T-helper 1 cell treated with Interleukin-12 subunit alpha and Interleukin-12 subunit beta and Interleukin-4 antibody, amounts not matched to agents 30 μg/mL and 1 μg/mL, for 36 hours (primary cell): ENCODE measurements at regions not wholly inside any gene's neighbourhood (a gene's known extent, or its start where the extent isn't known, plus 50 kb on each side); places are given as distances from the start of the nearest gene placed in this dataset.

Source experiments
- H3K27ac Mint-ChIP-seq: one replicate; pipeline ENCODE4 v1.8.0; 2021; ENCODE audit warnings: mild to moderate bottlenecking, mixed read lengths
- H3K27me3 Mint-ChIP-seq: one replicate; pipeline ENCODE4 v1.8.0; 2021; ENCODE audit warnings: low read depth, mixed read lengths
- H3K36me3 Mint-ChIP-seq: one replicate; pipeline ENCODE4 v1.8.0; 2021; ENCODE audit warnings: low read depth, mixed read lengths
- H3K4me1 Mint-ChIP-seq: one replicate; pipeline ENCODE4 v1.8.0; 2021; ENCODE audit warnings: low read depth, mixed read lengths
- H3K4me3 Mint-ChIP-seq: one replicate; pipeline ENCODE4 v1.8.0; 2021; ENCODE audit warnings: mild to moderate bottlenecking, moderate library complexity, mixed read lengths
- H3K9me3 Mint-ChIP-seq: one replicate; pipeline ENCODE4 v1.8.0; 2021; ENCODE audit warnings: mixed read lengths

GRCh38 chr4:188197566-188197965 is 58.3 kb downstream of the TRIML1 start:
- Mint-ChIP-seq H3K4me3 (no peak overlapping the region), H3K9me3 (peaks cover 29% of the 10 kb centered on the region), H3K27me3 (no peaks in the 10 kb centered on the region), H3K4me1 (no peaks in the 10 kb centered on the region), H3K36me3 (no peaks in the 10 kb centered on the region), H3K27ac (no peak overlapping the region)

DNA sequence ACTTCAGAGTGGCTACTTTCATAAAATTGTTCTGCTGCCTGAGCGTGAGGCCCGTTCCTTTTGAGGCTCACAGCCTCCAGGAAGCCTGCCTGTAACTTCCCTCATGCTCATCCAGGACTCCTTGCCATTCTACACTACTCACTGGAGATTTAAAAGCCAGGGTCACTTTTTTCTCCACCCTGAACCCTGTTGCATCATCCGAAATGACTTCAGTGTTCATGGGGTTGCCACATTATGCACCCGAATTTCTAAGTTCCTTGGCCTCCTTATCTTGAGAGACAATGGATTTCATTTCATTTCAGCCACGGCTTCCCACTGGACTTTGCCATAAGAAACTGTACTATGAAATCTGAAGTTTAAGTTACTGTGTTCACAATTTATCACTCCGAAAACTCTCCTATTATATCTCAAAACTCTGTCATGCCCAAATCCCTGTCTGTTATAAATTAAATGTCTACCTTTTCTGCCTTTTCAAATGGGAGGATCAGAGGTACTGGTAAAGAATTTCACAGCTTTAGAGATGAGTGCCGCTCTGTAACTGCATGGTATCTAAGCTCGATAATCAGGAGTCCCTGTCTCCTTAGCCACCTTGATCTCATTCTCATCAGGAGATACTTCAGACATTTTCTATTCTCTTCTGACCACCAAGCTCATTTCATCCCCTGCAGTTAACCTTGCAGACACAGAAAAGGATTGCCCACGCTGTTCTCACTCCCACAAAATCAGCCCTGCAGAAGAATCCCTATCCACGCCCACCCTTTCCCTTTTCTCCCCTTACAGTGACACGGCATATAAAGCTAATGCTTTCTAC is 59.9 kb downstream of the TRIML1 start:
- Mint-ChIP-seq H3K27me3 (no peaks in the 10 kb centered on the region), H3K27ac (no peak overlapping the region), H3K4me3 (no peak overlapping the region), H3K4me1 (no peaks in the 10 kb centered on the region), H3K9me3 (peaks cover 30% of the 10 kb centered on the region), H3K36me3 (no peaks in the 10 kb centered on the region)

DNA sequence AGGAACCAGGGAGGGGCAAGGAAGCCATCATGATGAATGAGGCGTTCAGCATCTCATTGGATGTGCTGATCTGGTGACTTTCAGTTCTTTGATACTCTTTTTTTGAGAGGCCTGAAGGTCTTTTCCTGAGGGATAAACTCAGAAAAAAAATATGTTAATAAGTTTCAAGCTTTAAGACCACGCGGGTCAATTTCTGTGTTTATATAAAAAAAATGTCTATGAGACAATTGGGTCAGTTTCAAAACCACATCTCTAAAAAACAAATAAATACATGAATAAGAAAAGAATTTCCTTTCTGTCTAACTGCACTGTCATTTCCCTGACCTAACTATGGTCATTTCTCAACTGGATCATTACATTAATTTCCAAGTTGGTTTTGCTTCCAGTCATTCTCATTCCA is 62.6 kb downstream of the TRIML1 start:
- Mint-ChIP-seq H3K36me3 (no peaks in the 10 kb centered on the region), H3K9me3 (peaks cover 28% of the 10 kb centered on the region), H3K4me3 (no peak overlapping the region), H3K27me3 (no peaks in the 10 kb centered on the region), H3K4me1 (no peaks in the 10 kb centered on the region), H3K27ac (no peak overlapping the region)

- no peaks in the 10 kb centered on the region for H3K36me3 Mint-ChIP-seq
- no peak overlapping the region for H3K27ac Mint-ChIP-seq
- no peak overlapping the region for H3K4me3 Mint-ChIP-seq
Observed at GRCh38 chr4:188206783-188207182, 67.5 kb downstream of the TRIML1 start.

DNA sequence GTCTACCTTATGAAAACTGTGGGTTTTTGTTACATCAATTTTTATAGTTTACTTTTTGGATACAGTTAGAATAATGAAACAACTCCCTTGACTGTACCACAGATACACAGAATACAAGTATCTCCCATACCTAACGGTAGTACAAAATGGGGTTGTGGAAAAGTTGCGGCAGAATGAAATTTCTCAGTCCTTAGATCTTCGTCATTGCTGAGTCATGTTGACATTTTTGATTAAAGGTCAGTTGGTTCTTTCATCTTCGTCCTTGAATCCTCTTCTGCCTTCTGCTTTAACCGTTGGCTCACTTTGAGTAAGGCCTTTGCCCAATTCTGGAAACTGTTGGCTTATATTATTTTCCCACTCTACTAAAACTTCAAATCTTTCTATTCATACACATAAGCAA is 75.6 kb downstream of the TRIML1 start:
- Mint-ChIP-seq H3K27me3 (no peaks in the 10 kb centered on the region), H3K4me1 (no peaks in the 10 kb centered on the region), H3K4me3 (no peak overlapping the region), H3K36me3 (no peaks in the 10 kb centered on the region), H3K9me3 (peaks cover 24% of the 10 kb centered on the region), H3K27ac (no peak overlapping the region)

More at GRCh38 chr4:188206783-188207182, 67.5 kb downstream of the TRIML1 start:
- Mint-ChIP-seq H3K4me1 (no peaks in the 10 kb centered on the region), H3K9me3 (peaks cover 30% of the 10 kb centered on the region), H3K27me3 (no peaks in the 10 kb centered on the region)

- no peak overlapping the region for H3K27ac Mint-ChIP-seq
- peaks cover 16% of the 10 kb centered on the region for H3K9me3 Mint-ChIP-seq
- no peaks in the 10 kb centered on the region for H3K4me1 Mint-ChIP-seq
Observed at GRCh38 chr4:188218392-188218791, 79.2 kb downstream of the TRIML1 start.

DNA sequence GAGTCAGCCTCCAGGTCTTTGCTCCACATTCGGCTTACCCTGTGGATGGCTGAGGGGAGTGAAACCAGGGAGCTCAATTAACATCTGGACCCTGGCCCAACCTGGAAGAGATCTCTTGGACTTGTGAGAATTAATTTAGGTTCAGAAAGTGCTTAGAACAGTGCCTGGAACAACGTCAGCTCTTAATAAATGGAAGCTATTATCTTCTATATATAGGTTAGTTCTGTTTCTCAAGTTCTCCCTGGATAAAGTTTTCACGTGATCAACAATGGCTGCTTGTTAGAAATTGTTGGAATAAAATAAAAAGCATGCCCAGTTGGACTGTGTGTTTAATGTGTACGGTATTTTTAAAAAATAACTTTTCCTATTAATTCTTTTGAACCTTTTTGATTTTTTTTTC is 80.8 kb downstream of the TRIML1 start:
- no peak overlapping the region for H3K4me3 Mint-ChIP-seq
- peaks cover 8% of the 10 kb centered on the region for H3K9me3 Mint-ChIP-seq
- H3K27me3 Mint-ChIP-seq = no peaks in the 10 kb centered on the region
- no peak overlapping the region for H3K27ac Mint-ChIP-seq
- H3K36me3 Mint-ChIP-seq = no peaks in the 10 kb centered on the region
- no peaks in the 10 kb centered on the region for H3K4me1 Mint-ChIP-seq

More at GRCh38 chr4:188218392-188218791, 79.2 kb downstream of the TRIML1 start:
- H3K4me3 Mint-ChIP-seq = no peak overlapping the region
- H3K27me3 Mint-ChIP-seq = no peaks in the 10 kb centered on the region
- H3K36me3 Mint-ChIP-seq = no peaks in the 10 kb centered on the region

GRCh38 chr4:188221090-188221489 is 81.8 kb downstream of the TRIML1 start:
- no peaks in the 10 kb centered on the region for H3K27me3 Mint-ChIP-seq
- no peaks in the 10 kb centered on the region for H3K36me3 Mint-ChIP-seq
- H3K27ac Mint-ChIP-seq = no peak overlapping the region
- H3K9me3 Mint-ChIP-seq = peaks cover 10% of the 10 kb centered on the region
- no peaks in the 10 kb centered on the region for H3K4me1 Mint-ChIP-seq
- no peak overlapping the region for H3K4me3 Mint-ChIP-seq

DNA sequence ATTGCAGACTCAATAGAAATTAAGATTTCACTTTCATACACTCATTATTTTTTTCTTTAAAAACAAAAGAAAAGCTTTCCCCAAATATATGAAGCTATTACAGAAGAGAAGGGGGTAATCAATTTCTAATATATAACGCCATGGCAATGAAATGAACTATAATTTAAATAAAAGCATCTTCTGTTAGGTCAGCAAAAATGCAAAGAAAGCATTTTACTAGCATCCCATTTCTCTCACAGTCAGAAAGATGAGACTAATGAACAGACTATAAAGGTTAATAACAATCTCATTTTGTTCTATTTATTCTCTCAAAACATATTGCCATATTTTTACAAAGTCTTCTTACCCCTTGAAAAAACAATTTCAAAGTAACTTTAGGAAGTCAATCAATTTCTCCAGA is 89.0 kb downstream of the TRIML1 start:
- Mint-ChIP-seq H3K4me3 (no peak overlapping the region), H3K27me3 (no peaks in the 10 kb centered on the region), H3K4me1 (no peaks in the 10 kb centered on the region), H3K9me3 (peaks cover 14% of the 10 kb centered on the region), H3K27ac (no peak overlapping the region), H3K36me3 (no peaks in the 10 kb centered on the region)

DNA sequence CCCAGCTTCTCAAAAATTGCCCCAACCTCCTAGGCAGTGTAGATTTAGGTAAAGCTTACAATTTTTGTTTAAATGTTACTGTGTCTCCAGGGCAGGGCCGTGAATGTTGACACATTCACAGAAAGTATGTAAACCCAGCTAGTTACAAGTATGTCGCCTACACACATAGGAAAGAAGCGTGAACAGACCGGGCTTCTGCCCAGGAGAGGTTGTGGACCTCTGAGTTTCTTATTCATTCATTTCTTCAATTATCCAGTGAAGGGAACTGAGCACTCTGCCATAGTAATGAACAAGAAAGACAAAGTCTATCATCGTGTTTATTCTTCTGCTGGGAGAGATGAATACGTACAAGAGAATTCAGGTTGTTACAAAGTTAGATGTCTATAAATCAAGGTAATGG is 93.2 kb downstream of the TRIML1 start:
- Mint-ChIP-seq H3K9me3 (peaks cover 8% of the 10 kb centered on the region), H3K27ac (no peak overlapping the region), H3K36me3 (no peaks in the 10 kb centered on the region), H3K4me3 (no peak overlapping the region), H3K27me3 (no peaks in the 10 kb centered on the region), H3K4me1 (no peaks in the 10 kb centered on the region)

DNA sequence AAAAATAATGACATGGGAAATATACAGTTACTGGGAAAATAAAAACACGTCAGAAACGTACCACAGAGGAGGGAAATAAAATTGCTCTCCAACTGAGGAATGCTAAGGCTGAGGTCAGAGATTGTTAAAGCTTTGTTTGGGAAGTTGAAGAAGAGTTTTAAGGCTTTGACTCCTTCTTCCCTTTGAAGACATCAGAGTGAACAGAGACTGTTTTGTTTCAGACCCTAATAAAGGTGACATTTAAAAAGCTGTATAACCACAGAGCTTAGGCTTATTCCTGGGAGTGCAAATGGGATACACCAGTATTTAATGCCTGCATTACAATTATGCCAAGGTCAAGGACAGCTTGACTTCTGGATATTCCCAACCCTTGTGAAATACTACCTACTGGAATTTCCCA is 102.8 kb downstream of the TRIML1 start:
- Mint-ChIP-seq H3K9me3 (peaks cover 6% of the 10 kb centered on the region), H3K36me3 (no peaks in the 10 kb centered on the region), H3K27me3 (no peaks in the 10 kb centered on the region), H3K4me3 (no peak overlapping the region), H3K4me1 (no peaks in the 10 kb centered on the region), H3K27ac (no peak overlapping the region)

DNA sequence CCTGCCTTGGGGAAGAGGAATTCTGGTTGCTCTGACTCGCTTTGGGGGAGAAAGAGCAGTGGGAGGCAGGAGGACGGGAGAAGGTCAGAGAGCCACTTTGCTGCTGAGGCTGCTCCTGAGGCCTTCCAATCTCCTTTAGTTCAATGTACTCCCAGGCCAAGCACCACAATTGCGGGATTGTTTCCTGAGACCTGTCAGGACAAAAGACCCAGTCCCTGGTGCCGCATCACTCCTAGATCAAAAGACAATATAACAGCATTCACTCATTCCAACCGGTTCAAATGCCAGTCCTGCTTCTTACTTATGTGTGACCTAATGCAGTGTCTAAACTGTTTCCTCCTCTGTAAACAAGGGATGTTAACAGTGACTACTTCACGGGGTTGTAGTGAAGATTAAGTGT is 106.4 kb downstream of the TRIML1 start:
- no peak overlapping the region for H3K4me3 Mint-ChIP-seq
- no peaks in the 10 kb centered on the region for H3K27me3 Mint-ChIP-seq
- peaks cover 3% of the 10 kb centered on the region for H3K9me3 Mint-ChIP-seq
- H3K4me1 Mint-ChIP-seq = no peaks in the 10 kb centered on the region
- no peak overlapping the region for H3K27ac Mint-ChIP-seq
- H3K36me3 Mint-ChIP-seq = no peaks in the 10 kb centered on the region

DNA sequence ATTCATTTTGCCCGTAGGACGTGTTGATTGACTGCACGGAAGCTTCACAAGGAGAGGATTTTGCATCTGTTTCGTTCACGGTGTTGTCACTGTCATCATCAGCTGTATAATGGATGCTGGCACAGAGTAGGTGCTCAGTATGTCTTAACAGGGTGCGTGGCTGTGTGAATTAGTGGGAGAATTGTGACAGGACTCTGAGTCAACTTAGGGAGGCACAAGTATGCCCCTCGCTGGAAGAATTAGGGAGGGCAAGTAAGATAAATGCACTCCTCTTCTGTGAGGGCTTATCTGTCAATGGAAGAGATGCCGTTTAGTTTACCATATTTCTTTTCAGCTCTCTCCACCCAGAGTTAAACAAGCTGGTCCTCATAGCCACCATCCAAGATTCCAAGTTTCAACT is 107.2 kb downstream of the TRIML1 start:
- no peaks in the 10 kb centered on the region for H3K36me3 Mint-ChIP-seq
- H3K27ac Mint-ChIP-seq = no peak overlapping the region
- no peaks in the 10 kb centered on the region for H3K27me3 Mint-ChIP-seq
- H3K4me3 Mint-ChIP-seq = no peak overlapping the region
- H3K9me3 Mint-ChIP-seq = peaks cover 6% of the 10 kb centered on the region
- H3K4me1 Mint-ChIP-seq = no peaks in the 10 kb centered on the region

DNA sequence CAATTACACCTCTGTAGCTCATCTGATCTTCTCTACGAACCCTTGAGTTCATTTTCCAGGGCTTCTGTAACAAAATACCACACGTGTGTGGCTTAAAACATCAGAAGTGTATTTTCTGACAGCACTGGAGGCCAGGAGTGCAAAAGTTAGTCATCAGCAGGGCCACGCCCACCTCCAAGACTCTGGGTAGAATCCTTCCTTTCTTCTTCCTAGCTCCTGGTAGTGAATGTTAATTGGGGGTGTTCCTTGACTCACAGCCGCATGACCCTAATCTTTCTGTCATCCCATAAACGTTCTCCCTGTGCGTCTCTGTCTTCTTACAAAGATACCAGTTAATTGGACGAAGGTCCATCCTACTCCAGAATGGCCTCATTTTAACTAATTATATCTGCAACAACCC is 115.0 kb downstream of the TRIML1 start:
- Mint-ChIP-seq H3K9me3 (peaks cover 13% of the 10 kb centered on the region), H3K36me3 (no peaks in the 10 kb centered on the region), H3K27me3 (no peaks in the 10 kb centered on the region), H3K4me1 (no peaks in the 10 kb centered on the region), H3K27ac (no peak overlapping the region), H3K4me3 (no peak overlapping the region)

- Mint-ChIP-seq H3K27me3 (no peaks in the 10 kb centered on the region), H3K4me1 (no peaks in the 10 kb centered on the region), H3K36me3 (no peaks in the 10 kb centered on the region), H3K27ac (no peak overlapping the region), H3K9me3 (peaks cover 22% of the 10 kb centered on the region), H3K4me3 (no peak overlapping the region)
Observed at GRCh38 chr4:188262464-188262863, 123.2 kb downstream of the TRIML1 start.
